Tibial nerve (tissue), 4 donors: ENCODE measurements at regions not wholly inside any gene's neighbourhood (a gene's known extent, or its start where the extent isn't known, plus 50 kb on each side); places are given as distances from the start of the nearest gene placed in this dataset.
"Not testable (repeated sequence)": the region's sequence is repeated elsewhere in the genome, so short reads cannot be mapped to it uniquely, and the experiment has no call there.

Source experiments
- DNase-seq, 2 donors: peaks; one replicate each; pipeline ENCODE4 v3.0.0-alpha.2; 2019; ENCODE audit warnings: low spot score in 2 of 2
- H3K27ac ChIP-seq, 4 donors: fragments of 200-600 bp; sonication (generic) in 3 of 4; one replicate each; pipeline ENCODE4 v1.5.1; 2017 to 2019; ENCODE audit warnings: mild to moderate bottlenecking in 1 of 4
- H3K27me3 ChIP-seq, 2 donors: fragments of 200-600 bp; sonication (generic) in 1 of 2; one replicate each; pipeline versions ENCODE4 v1.5.1 to v1.6.0; 2017 to 2019
- H3K36me3 ChIP-seq, 3 donors: fragments of 200-600 bp; sonication (generic); one replicate each; pipeline ENCODE4 v1.5.1; 2018 to 2019
- H3K4me1 ChIP-seq, 4 donors: fragments of 200-600 bp; sonication (generic) in 3 of 4; one replicate each; pipeline ENCODE4 v1.5.1; 2017 to 2019
- H3K4me3 ChIP-seq, 4 donors: fragments of 200-600 bp; sonication (generic) in 3 of 4; one replicate each; pipeline ENCODE4 v1.5.1; 2017 to 2019; ENCODE audit warnings: mild to moderate bottlenecking in 1 of 4, moderate library complexity in 1 of 4
- H3K9me3 ChIP-seq, 4 donors: fragments of 200-600 bp; sonication (generic) in 3 of 4; one replicate each; pipeline ENCODE4 v1.5.1; 2017 to 2019
- EP300 ChIP-seq, 2 donors: sonication (generic); formaldehyde crosslinking; IDR thresholded peaks; one replicate each; pipeline ENCODE4 v1.6.1; 2017; ENCODE audit warnings: antibody characterized with exemption in 2 of 2, mild to moderate bottlenecking in 1 of 2
- POLR2A ChIP-seq, 2 donors: fragments of 450-650 bp; IDR thresholded peaks; one replicate each; pipeline ENCODE4 v1.6.1; 2017; ENCODE audit warnings: antibody characterized with exemption in 2 of 2, mild to moderate bottlenecking in 2 of 2, moderate library complexity in 2 of 2
- WGBS, 2 donors: methylation state at CpG; one replicate each; pipeline ENCODE4 v1.1.5; 2018; 5-methylcytosine and 5-hydroxymethylcytosine counted together
- TF ChIP-seq, protein P1 (sequence below), 5 experiments: fragments of 200-600 bp in 3 of 5; fragments of 450-650 bp in 2 of 5; sonication (generic) in 3 of 5; IDR thresholded peaks; one replicate each; pipeline ENCODE4 v1.5.1; 2016 to 2019; ENCODE audit warnings: antibody characterized with exemption in 5 of 5, mild to moderate bottlenecking in 3 of 5, moderate library complexity in 2 of 5

DNA sequence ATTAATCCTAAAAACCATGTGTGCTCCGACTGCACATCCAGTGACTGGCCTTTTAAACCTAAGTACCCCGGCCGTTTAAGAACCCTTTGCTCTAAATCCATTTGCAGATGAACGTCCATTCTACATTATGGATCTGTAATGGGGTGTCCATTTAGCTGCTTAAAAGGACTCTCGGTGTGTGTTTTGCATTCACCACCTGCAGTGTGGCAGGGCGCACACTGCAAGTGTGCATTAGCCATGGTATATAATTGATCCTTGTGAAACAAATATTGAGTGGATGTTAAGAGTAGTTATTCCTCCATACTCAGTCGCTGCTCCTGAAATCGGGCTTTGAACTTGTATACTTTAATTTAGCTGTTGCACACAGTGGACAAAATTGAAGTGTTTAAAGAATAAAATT, 190.1 kb upstream of the WWC1 start:
- H3K36me3 ChIP-seq, result no peaks in the 10 kb centered on the region

DNA sequence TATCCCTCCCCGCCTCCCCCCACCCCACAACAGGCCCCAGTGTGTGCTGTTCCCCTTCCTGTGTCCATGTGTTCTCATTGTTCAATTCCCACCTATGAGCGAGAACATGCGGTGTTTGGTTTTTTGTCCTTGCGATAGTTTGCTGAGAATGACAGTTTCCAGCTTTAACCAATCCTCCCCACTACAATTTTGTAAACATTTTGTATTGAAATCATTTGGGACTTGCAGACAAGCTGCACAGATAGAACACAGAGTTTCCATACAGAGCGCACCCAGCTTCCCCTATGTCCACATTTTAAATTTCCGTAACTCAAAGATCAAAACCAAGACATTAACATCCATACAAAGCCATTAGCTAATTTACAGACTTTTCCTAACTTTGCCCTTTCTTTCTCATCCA, 188.4 kb upstream of the WWC1 start:
- DNase-seq, H3K27ac ChIP-seq, H3K36me3 ChIP-seq, H3K9me3 ChIP-seq, H3K4me3 ChIP-seq, H3K27me3 ChIP-seq: not testable (repeated sequence)
- H3K4me1 ChIP-seq, result peaks cover 0 to 12% (median 2%) of the 10 kb centered on the region in 4 donors
- 82 to 83% methylated on average over 6 of the region's 6 CpGs for WGBS, 2 donors

More for the DNA sequence above, 190.1 kb upstream of the WWC1 start:
- H3K27ac ChIP-seq, result no peak overlapping the region
- TF ChIP-seq POLR2A (IDR thresholded peaks at IDR 0.05) (no peak), EP300 (IDR thresholded peaks at IDR 0.05) (no peak)
- TF ChIP-seq, protein P1, sequence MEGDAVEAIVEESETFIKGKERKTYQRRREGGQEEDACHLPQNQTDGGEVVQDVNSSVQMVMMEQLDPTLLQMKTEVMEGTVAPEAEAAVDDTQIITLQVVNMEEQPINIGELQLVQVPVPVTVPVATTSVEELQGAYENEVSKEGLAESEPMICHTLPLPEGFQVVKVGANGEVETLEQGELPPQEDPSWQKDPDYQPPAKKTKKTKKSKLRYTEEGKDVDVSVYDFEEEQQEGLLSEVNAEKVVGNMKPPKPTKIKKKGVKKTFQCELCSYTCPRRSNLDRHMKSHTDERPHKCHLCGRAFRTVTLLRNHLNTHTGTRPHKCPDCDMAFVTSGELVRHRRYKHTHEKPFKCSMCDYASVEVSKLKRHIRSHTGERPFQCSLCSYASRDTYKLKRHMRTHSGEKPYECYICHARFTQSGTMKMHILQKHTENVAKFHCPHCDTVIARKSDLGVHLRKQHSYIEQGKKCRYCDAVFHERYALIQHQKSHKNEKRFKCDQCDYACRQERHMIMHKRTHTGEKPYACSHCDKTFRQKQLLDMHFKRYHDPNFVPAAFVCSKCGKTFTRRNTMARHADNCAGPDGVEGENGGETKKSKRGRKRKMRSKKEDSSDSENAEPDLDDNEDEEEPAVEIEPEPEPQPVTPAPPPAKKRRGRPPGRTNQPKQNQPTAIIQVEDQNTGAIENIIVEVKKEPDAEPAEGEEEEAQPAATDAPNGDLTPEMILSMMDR (IDR thresholded peaks at IDR 0.05), result no peak
- H3K9me3 ChIP-seq, result no peaks in the 10 kb centered on the region
- no peak overlapping the region for H3K4me3 ChIP-seq
- no peak for DNase-seq
- H3K27me3 ChIP-seq, result no peaks in the 10 kb centered on the region
- peaks cover 0 to 12% (median 2%) of the 10 kb centered on the region in 4 donors for H3K4me1 ChIP-seq
- 68 to 73% methylated on average over 8 of the region's 8 CpGs for WGBS, 2 donors

DNA sequence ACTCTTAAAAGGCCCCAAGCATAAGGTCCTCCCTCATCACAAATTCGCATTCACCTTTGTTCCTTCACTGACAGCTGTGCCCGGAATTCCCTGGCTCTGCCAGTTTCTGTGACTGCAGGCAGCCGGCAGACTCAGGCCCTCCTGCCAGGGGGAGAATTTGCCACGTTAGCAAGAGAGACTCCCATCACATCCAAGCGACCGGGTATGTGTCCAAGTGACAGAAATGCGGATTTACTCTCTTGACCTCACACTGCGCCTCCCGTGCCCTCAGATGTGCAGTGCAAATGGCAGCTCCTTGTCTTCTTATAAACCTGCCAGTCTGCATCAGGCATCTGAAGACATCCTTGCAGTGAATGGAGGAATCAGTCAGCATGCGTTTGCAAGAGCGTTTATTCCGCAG, 187.1 kb upstream of the WWC1 start:
- WGBS, 2 donors, result 74% methylated on average over 12 of the region's 12 CpGs

GRCh38 chr5:168104811-168105481, 186.5 kb upstream of the WWC1 start:
- no peaks in the 10 kb centered on the region for H3K27me3 ChIP-seq
- no peaks in the 10 kb centered on the region for H3K9me3 ChIP-seq
- TF ChIP-seq POLR2A (IDR thresholded peaks at IDR 0.05), result no peak
- TF ChIP-seq, protein P1 (IDR thresholded peaks at IDR 0.05), result peak in 1 of 5 experiments; percentile 10
- no peak for TF ChIP-seq EP300 (IDR thresholded peaks at IDR 0.05)
- no peaks in the 10 kb centered on the region for H3K36me3 ChIP-seq
- H3K4me1 ChIP-seq, result peaks cover 0 to 12% (median 2%) of the 10 kb centered on the region in 4 donors
- no peak overlapping the region for H3K27ac ChIP-seq
- WGBS, 2 donors, result 52 to 56% methylated on average over 7 of the region's 7 CpGs
- H3K4me3 ChIP-seq, result no peak overlapping the region
- no peak for DNase-seq

More for the DNA sequence above, 187.1 kb upstream of the WWC1 start:
- H3K9me3 ChIP-seq, result no peaks in the 10 kb centered on the region
- no peak overlapping the region for H3K27ac ChIP-seq
- no peaks in the 10 kb centered on the region for H3K36me3 ChIP-seq
- H3K27me3 ChIP-seq, result no peaks in the 10 kb centered on the region
- H3K4me1 ChIP-seq, result peaks cover 0 to 12% (median 2%) of the 10 kb centered on the region in 4 donors
- no peak for DNase-seq
- TF ChIP-seq POLR2A (IDR thresholded peaks at IDR 0.05) (no peak), EP300 (IDR thresholded peaks at IDR 0.05) (no peak)
- TF ChIP-seq, protein P1 (IDR thresholded peaks at IDR 0.05), result no peak
- no peak overlapping the region for H3K4me3 ChIP-seq

DNA sequence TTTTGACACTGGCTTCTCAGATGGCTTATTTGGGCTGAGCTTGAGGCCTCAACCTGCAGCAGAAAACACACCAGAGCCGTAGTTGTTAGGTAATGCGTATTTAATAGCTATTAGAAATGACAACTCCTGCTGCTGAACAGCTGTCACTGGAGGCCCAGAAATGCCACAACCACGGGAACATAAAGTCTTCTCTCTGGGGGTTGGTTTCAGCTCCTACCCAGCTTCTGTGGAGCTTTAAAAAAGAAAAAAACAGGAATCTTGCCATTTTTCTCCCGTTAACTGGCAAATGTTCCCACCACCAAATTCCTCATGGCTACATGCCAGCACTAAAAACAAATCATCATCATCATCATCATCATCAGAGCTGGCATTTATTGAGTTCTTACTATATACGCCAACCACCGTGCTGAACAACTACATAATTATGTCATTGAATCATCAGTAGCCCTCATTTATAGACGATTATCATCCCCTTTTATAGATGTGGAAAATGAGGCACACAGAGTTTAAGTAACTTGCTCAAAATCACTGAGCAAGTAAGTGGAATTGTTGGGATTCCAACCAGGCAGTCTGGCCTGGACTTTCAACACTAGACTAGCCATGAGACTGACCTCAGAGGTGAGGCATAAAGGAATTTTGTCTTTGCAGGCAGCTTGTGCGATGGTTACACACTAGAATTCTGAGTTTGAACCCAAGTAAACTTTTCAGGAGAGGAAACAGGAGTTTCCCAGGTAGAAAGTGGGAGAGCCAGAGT, 185.3 kb upstream of the WWC1 start:
- DNase-seq, result no peak
- no peaks in the 10 kb centered on the region for H3K9me3 ChIP-seq
- H3K27ac ChIP-seq, result no peak overlapping the region
- TF ChIP-seq, protein P1 (IDR thresholded peaks at IDR 0.05), result no peak
- TF ChIP-seq POLR2A (IDR thresholded peaks at IDR 0.05), result no peak
- TF ChIP-seq EP300 (IDR thresholded peaks at IDR 0.05), result no peak
- peaks cover 0 to 12% (median 2%) of the 10 kb centered on the region in 4 donors for H3K4me1 ChIP-seq
- H3K4me3 ChIP-seq, result no peak overlapping the region
- WGBS, 2 donors, result 50 to 53% methylated on average over 8 of the region's 8 CpGs
- no peaks in the 10 kb centered on the region for H3K36me3 ChIP-seq
- no peaks in the 10 kb centered on the region for H3K27me3 ChIP-seq
